ENCODE measurements at regions not wholly inside any gene's neighbourhood (a gene's known extent, or its start where the extent isn't known, plus 50 kb on each side); places are given as distances from the start of the nearest gene placed in this dataset.

DNA sequence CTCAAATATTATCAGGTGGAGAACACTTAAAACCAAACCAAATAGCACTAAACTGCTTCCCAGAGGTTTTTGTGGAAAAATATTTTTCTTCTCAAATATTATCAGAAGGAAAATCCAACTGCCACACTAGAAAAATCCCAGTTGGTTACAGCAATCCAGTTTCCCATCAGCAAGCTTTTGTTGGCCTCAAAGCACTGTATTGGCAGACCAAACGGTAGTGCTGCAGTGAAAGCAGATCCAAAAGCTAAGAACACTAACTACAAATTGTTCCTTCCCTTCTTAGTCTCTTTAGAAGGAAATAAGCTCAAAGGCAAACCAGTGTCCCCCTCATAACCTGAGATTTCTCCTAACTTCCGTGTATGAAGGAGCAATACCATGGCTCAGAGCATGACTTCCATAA, 105.3 kb downstream of the TRIM36 start:
- TF ChIP-seq, protein P1, sequence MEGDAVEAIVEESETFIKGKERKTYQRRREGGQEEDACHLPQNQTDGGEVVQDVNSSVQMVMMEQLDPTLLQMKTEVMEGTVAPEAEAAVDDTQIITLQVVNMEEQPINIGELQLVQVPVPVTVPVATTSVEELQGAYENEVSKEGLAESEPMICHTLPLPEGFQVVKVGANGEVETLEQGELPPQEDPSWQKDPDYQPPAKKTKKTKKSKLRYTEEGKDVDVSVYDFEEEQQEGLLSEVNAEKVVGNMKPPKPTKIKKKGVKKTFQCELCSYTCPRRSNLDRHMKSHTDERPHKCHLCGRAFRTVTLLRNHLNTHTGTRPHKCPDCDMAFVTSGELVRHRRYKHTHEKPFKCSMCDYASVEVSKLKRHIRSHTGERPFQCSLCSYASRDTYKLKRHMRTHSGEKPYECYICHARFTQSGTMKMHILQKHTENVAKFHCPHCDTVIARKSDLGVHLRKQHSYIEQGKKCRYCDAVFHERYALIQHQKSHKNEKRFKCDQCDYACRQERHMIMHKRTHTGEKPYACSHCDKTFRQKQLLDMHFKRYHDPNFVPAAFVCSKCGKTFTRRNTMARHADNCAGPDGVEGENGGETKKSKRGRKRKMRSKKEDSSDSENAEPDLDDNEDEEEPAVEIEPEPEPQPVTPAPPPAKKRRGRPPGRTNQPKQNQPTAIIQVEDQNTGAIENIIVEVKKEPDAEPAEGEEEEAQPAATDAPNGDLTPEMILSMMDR (IDR thresholded peaks at IDR 0.05 in 8 of 11, conservative IDR thresholded peaks at IDR 0.05 in 3 of 11), result no peak
- TF ChIP-seq POLR2A (IDR thresholded peaks at IDR 0.05), result no peak
